ENCODE measurements at regions not wholly inside any gene's neighbourhood (a gene's known extent, or its start where the extent isn't known, plus 50 kb on each side); places are given as distances from the start of the nearest gene placed in this dataset.

DNA sequence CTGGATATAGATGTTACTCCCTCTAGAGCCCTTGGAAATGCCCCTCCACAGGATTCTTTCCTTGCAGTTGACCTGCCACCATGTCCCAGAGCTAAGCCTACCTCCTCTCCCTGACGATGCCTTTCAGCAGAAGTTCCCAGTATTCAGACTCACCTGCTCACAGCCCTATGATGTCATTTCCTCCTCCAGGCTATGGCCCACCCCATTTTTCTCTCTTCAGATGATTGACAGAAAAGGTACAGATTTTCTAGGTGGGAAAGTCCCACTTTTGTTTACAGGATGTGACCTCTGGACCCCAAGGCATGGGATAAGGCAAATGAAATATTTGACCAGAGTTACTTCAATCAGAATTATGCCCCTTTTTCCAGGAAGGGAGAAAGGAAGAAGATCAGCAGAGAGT is 280.2 kb upstream of the PHYHIPL start:
- CTCF ChIA-PET = no interaction called here
- Mint-ChIP-seq H3K36me3 (no peaks in the 10 kb centered on the region), H3K27me3 (no peaks in the 10 kb centered on the region), H3K27ac (no peak overlapping the region), H3K4me3 (no peak overlapping the region), H3K9me3 (peaks cover 0 to 9% (median 0%) of the 10 kb centered on the region in 11 donors), H3K4me1 (peaks cover 0 to 2% (median 0%) of the 10 kb centered on the region in 7 donors)
- intact Hi-C loops (cut with micrococcal nuclease) = no loop called here
- H3K9me3 ChIP-seq (ENCODE audit: control insufficient read depth in 2 of 3, low read length in 3 of 3) = no peaks in the 10 kb centered on the region
- ATAC-seq = no peak
- no peaks in the 10 kb centered on the region for H3K4me1 ChIP-seq (ENCODE audit: control insufficient read depth in 2 of 2, insufficient read depth in 2 of 2, low read length in 2 of 2)
- no peak for DNase-seq
- no peaks in the 10 kb centered on the region for H3K36me3 ChIP-seq (ENCODE audit: control insufficient read depth in 2 of 3, insufficient read depth in 3 of 3, low read length in 3 of 3)
- H3K27me3 ChIP-seq (ENCODE audit: control insufficient read depth in 2 of 2, insufficient read depth in 2 of 2, low read length in 2 of 2) = no peaks in the 10 kb centered on the region
- POLR2A ChIA-PET = no interaction called here
- no peak overlapping the region for H3K4me3 ChIP-seq (ENCODE audit: low read length)
- no peak overlapping the region for H3K27ac ChIP-seq (ENCODE audit: low read depth, low read length)

DNA sequence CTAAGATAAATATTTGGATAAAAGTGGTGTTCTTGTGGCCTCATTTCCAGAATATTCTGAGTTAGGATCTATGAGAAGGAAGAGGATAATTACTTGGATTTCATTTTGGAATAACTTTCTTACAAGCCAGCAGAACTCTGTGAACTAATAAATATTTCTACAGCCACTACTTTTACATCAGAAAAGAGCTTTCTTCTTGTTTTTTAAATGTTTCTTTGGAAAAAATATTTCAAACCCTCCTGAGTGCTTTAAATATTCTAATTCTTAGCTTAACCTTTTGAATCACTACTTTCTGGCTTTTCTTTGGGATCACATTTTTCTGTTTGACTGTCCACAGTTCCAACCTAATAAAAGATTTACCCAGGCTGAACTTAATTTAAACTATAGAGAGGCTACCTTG is 279.2 kb upstream of the PHYHIPL start:
- POLR2A ChIA-PET = no interaction called here
- H3K4me1 ChIP-seq (ENCODE audit: control insufficient read depth in 2 of 2, insufficient read depth in 2 of 2, low read length in 2 of 2) = no peaks in the 10 kb centered on the region
- intact Hi-C loops (cut with micrococcal nuclease) = no loop called here

GRCh38 chr10:58897708-58898107 is 278.7 kb upstream of the PHYHIPL start:
- ATAC-seq (no peak), DNase-seq (no peak)
- peaks cover 0 to 2% (median 0%) of the 10 kb centered on the region in 7 donors for H3K4me1 Mint-ChIP-seq
- H3K27ac ChIP-seq (ENCODE audit: low read depth, low read length) = no peak overlapping the region
- POLR2A ChIA-PET = no interaction called here
- H3K9me3 Mint-ChIP-seq = peaks cover 0 to 10% (median 3%) of the 10 kb centered on the region in 11 donors
- H3K4me1 ChIP-seq (ENCODE audit: control insufficient read depth in 2 of 2, insufficient read depth in 2 of 2, low read length in 2 of 2) = no peaks in the 10 kb centered on the region
- H3K4me3 Mint-ChIP-seq = no peak overlapping the region
- CTCF ChIA-PET = no interaction called here
- H3K36me3 ChIP-seq (ENCODE audit: control insufficient read depth in 2 of 3, insufficient read depth in 3 of 3, low read length in 3 of 3) = no peaks in the 10 kb centered on the region
- no peaks in the 10 kb centered on the region for H3K9me3 ChIP-seq (ENCODE audit: control insufficient read depth in 2 of 3, low read length in 3 of 3)
- H3K27me3 ChIP-seq (ENCODE audit: control insufficient read depth in 2 of 2, insufficient read depth in 2 of 2, low read length in 2 of 2) = no peaks in the 10 kb centered on the region
- no peaks in the 10 kb centered on the region for H3K36me3 Mint-ChIP-seq
- H3K27ac Mint-ChIP-seq = no peak overlapping the region
- intact Hi-C loops (cut with micrococcal nuclease) = no loop called here
- H3K27me3 Mint-ChIP-seq = no peaks in the 10 kb centered on the region
- H3K4me3 ChIP-seq (ENCODE audit: low read length) = no peak overlapping the region

More for the DNA sequence above, 279.2 kb upstream of the PHYHIPL start:
- Mint-ChIP-seq H3K27ac (no peak overlapping the region), H3K4me1 (peaks cover 0 to 2% (median 0%) of the 10 kb centered on the region in 7 donors), H3K4me3 (no peak overlapping the region), H3K36me3 (no peaks in the 10 kb centered on the region), H3K9me3 (peaks cover 0 to 10% (median 3%) of the 10 kb centered on the region in 11 donors), H3K27me3 (no peaks in the 10 kb centered on the region)
- no peaks in the 10 kb centered on the region for H3K36me3 ChIP-seq (ENCODE audit: control insufficient read depth in 2 of 3, insufficient read depth in 3 of 3, low read length in 3 of 3)
- ATAC-seq (no peak), DNase-seq (no peak)
- CTCF ChIA-PET = no interaction called here
- H3K4me3 ChIP-seq (ENCODE audit: low read length) = no peak overlapping the region
- H3K27me3 ChIP-seq (ENCODE audit: control insufficient read depth in 2 of 2, insufficient read depth in 2 of 2, low read length in 2 of 2) = no peaks in the 10 kb centered on the region
- no peaks in the 10 kb centered on the region for H3K9me3 ChIP-seq (ENCODE audit: control insufficient read depth in 2 of 3, low read length in 3 of 3)
- H3K27ac ChIP-seq (ENCODE audit: low read depth, low read length) = no peak overlapping the region

DNA sequence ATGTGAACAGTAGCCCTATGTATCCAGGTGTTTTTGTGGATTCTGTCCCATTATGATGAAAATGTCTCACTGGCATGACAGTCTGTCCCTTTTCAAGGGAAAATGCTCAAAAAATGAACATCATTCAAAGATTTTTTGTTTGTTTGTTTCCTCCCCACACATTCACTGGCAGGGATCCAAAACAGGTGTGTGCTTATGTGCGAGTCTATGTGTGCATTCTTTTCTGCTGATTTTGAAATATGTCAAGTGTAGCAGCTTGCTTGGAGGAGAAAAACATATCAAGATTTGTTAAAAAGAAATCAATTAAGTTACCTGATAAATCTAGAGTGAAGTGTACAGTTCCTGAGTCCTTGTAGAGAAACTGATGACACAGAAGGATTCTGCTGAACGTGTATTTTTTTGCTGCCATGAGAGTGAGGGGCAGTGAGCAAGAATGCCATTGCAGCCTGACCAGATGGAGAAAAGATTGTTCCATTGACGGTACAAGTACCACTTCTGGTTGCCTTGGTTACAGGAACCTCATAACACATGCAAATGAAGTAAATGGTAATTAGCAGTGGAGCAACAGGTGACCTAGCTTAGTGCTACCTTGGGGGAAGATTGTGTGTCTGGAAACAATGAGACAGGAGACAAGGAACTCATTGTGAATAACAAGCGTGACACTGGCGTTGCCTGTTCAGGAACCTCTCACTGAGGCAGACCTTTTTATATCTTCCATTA is 277.4 kb upstream of the PHYHIPL start:
- no peaks in the 10 kb centered on the region for H3K27me3 ChIP-seq (ENCODE audit: control insufficient read depth in 2 of 2, insufficient read depth in 2 of 2, low read length in 2 of 2)
- no peak overlapping the region for H3K27ac ChIP-seq (ENCODE audit: low read depth, low read length)
- no peaks in the 10 kb centered on the region for H3K36me3 ChIP-seq (ENCODE audit: control insufficient read depth in 2 of 3, insufficient read depth in 3 of 3, low read length in 3 of 3)
- POLR2A ChIA-PET = no interaction called here
- H3K4me1 ChIP-seq (ENCODE audit: control insufficient read depth in 2 of 2, insufficient read depth in 2 of 2, low read length in 2 of 2) = no peaks in the 10 kb centered on the region
- no peaks in the 10 kb centered on the region for H3K9me3 ChIP-seq (ENCODE audit: control insufficient read depth in 2 of 3, low read length in 3 of 3)
- H3K4me3 Mint-ChIP-seq = no peak overlapping the region
- no peaks in the 10 kb centered on the region for H3K36me3 Mint-ChIP-seq
- no peak for ATAC-seq
- H3K9me3 Mint-ChIP-seq = peaks cover 0 to 10% (median 3%) of the 10 kb centered on the region in 11 donors
- DNase-seq = no peak
- no peaks in the 10 kb centered on the region for H3K27me3 Mint-ChIP-seq
- intact Hi-C loops (cut with micrococcal nuclease) = no loop called here
- peaks cover 0 to 2% (median 0%) of the 10 kb centered on the region in 7 donors for H3K4me1 Mint-ChIP-seq
- CTCF ChIA-PET = no interaction called here
- no peak overlapping the region for H3K4me3 ChIP-seq (ENCODE audit: low read length)
- H3K27ac Mint-ChIP-seq = no peak overlapping the region

DNA sequence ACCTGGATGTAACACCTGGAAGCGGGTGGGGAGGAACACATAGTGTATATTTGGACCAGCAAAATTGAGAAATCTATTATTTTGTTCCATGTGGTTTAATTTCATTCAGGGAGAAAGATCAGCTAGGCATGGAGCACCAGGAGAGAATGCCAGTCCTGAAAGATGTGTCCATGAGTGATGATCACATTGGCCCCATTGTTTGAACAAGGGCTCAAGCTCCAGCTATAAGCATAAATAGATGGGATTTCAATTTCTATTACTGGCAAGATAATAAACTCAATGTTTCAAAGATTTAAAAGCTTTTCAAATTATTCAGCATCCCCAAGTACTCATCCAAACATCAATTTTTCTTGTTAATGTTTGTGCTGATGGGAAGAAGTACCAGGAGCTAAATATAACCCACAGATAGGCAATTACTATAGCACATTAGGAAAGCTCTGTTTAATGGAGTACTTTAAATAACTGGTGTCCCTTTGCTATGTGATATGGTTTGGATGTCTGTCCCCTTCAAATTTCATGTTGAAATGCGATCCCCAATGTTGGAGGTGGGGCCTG is 275.3 kb upstream of the PHYHIPL start:
- Histone ChIP-seq H3K4me1 (ENCODE audit: control insufficient read depth in 2 of 2, insufficient read depth in 2 of 2, low read length in 2 of 2) (no peaks in the 10 kb centered on the region), H3K36me3 (ENCODE audit: control insufficient read depth in 2 of 3, insufficient read depth in 3 of 3, low read length in 3 of 3) (no peaks in the 10 kb centered on the region), H3K9me3 (ENCODE audit: control insufficient read depth in 2 of 3, low read length in 3 of 3) (no peaks in the 10 kb centered on the region), H3K27ac (ENCODE audit: low read depth, low read length) (no peak overlapping the region), H3K4me3 (ENCODE audit: low read length) (no peak overlapping the region), H3K27me3 (ENCODE audit: control insufficient read depth in 2 of 2, insufficient read depth in 2 of 2, low read length in 2 of 2) (no peaks in the 10 kb centered on the region)
- intact Hi-C loops (cut with micrococcal nuclease) = no loop called here
- ATAC-seq (no peak), DNase-seq (no peak)
- Mint-ChIP-seq H3K27me3 (peaks cover 0 to 8% (median 0%) of the 10 kb centered on the region in 5 donors), H3K9me3 (peaks cover 0 to 10% (median 3%) of the 10 kb centered on the region in 11 donors), H3K36me3 (no peaks in the 10 kb centered on the region), H3K4me1 (peaks cover 0 to 2% (median 0%) of the 10 kb centered on the region in 7 donors), H3K27ac (no peak overlapping the region), H3K4me3 (no peak overlapping the region)
- POLR2A ChIA-PET = no interaction called here
- CTCF ChIA-PET = no interaction called here

DNA sequence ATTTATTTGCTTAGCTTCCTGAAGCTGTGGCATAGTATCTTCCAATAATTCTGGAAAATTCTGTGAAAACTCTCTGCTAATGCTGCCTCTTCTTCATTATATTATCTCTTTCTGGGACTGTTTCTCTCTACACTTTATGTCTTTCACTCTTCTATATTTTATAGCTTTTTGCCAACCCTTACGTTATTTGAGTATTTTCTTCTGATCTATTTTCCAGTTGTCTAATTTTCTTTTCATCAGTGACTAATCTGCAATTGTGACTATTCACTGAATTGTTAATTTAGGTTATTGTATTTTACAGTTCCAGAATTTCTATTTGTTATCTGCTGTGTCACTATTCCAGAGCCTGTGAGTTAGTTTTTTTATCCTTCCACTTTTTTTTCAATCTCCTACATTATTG is 273.4 kb upstream of the PHYHIPL start:
- ATAC-seq = no peak
- Mint-ChIP-seq H3K9me3 (peaks cover 0 to 10% (median 4%) of the 10 kb centered on the region in 11 donors), H3K4me1 (peaks cover 0 to 1% (median 0%) of the 10 kb centered on the region in 7 donors), H3K27me3 (peaks cover 0 to 12% (median 0%) of the 10 kb centered on the region in 5 donors), H3K27ac (no peak overlapping the region), H3K36me3 (peaks cover 0 to 4% (median 0%) of the 10 kb centered on the region in 5 donors), H3K4me3 (no peak overlapping the region)
- intact Hi-C loops (cut with micrococcal nuclease) = no loop called here
- no peak for DNase-seq
- Histone ChIP-seq H3K36me3 (ENCODE audit: control insufficient read depth in 2 of 3, insufficient read depth in 3 of 3, low read length in 3 of 3) (no peaks in the 10 kb centered on the region), H3K27ac (ENCODE audit: low read depth, low read length) (no peak overlapping the region), H3K4me3 (ENCODE audit: low read length) (no peak overlapping the region), H3K9me3 (ENCODE audit: control insufficient read depth in 2 of 3, low read length in 3 of 3) (no peaks in the 10 kb centered on the region), H3K4me1 (ENCODE audit: control insufficient read depth in 2 of 2, insufficient read depth in 2 of 2, low read length in 2 of 2) (no peaks in the 10 kb centered on the region), H3K27me3 (ENCODE audit: control insufficient read depth in 2 of 2, insufficient read depth in 2 of 2, low read length in 2 of 2) (no peaks in the 10 kb centered on the region)
- CTCF ChIA-PET = no interaction called here
- POLR2A ChIA-PET = no interaction called here

DNA sequence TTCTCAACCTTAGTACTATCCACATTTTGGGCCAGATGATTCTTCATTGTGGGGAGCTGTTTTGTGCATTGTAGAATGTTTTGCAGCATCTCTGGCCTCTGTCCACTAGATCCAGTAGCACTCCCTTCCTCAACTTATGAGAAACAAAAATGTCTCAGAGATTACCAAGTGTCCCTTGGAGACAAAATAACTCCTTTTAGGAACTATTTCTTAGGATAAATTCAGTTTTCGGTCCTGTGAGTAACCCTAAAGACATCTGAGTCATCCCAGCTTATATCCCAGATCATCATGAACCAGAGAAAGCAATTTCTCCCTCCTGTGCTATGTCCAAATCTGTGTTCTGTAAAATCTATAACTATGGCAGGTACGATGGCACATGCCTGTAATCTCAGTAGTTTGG is 266.6 kb upstream of the PHYHIPL start:
- Mint-ChIP-seq H3K27me3 (peaks cover 0 to 12% (median 5%) of the 10 kb centered on the region in 5 donors), H3K9me3 (peaks cover 0 to 4% (median 0%) of the 10 kb centered on the region in 11 donors), H3K27ac (no peak overlapping the region), H3K4me1 (peaks cover 0 to 1% (median 0%) of the 10 kb centered on the region in 7 donors), H3K36me3 (peaks cover 0 to 4% (median 0%) of the 10 kb centered on the region in 5 donors), H3K4me3 (no peak overlapping the region)
- no peaks in the 10 kb centered on the region for H3K9me3 ChIP-seq (ENCODE audit: control insufficient read depth in 2 of 3, low read length in 3 of 3)
- H3K27ac ChIP-seq (ENCODE audit: low read depth, low read length) = no peak overlapping the region
- no peaks in the 10 kb centered on the region for H3K36me3 ChIP-seq (ENCODE audit: control insufficient read depth in 2 of 3, insufficient read depth in 3 of 3, low read length in 3 of 3)
- H3K4me1 ChIP-seq (ENCODE audit: control insufficient read depth in 2 of 2, insufficient read depth in 2 of 2, low read length in 2 of 2) = no peaks in the 10 kb centered on the region
- ATAC-seq = no peak
- no peak overlapping the region for H3K4me3 ChIP-seq (ENCODE audit: low read length)
- H3K27me3 ChIP-seq (ENCODE audit: control insufficient read depth in 2 of 2, insufficient read depth in 2 of 2, low read length in 2 of 2) = no peaks in the 10 kb centered on the region
- intact Hi-C loops (cut with micrococcal nuclease) = no loop called here
- ChIA-PET POLR2A (no interaction called here), CTCF (no interaction called here)
- DNase-seq = no peak

Measured in naive thymus-derived CD4-positive, alpha-beta T cell (primary cell).